ENCODE measurements at regions not wholly inside any gene's neighbourhood (a gene's known extent, or its start where the extent isn't known, plus 50 kb on each side); places are given as distances from the start of the nearest gene placed in this dataset.
"Not testable (repeated sequence)": the region's sequence is repeated elsewhere in the genome, so short reads cannot be mapped to it uniquely, and the experiment has no call there.

DNA sequence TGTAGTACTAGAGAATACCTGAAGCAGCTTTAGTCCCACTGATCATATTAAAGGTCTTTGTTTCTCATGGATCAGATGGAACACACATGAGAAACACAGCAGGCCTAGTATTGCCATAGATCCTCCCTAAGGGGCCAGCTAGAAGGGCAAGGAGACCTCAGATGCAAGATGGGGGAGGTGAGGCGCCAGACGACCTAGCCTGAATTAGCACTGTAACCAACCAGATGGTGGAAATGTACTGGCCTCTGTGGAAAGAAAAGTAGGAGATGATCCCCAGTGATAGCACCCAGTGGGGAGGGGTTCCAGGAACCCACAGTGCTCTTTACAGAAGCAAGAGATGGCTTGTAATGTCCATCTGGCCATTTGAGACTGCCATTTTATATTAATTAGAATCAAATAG is 138.2 kb upstream of the ZNF385D start:
- DNase-seq (ENCODE audit: low read depth, low spot score): no peak
- in situ Hi-C loops (cut with HindIII; ENCODE audit: low pct_unique_long_range_greater_than_20kb, low sequenced_read_pairs): no loop called here

DNA sequence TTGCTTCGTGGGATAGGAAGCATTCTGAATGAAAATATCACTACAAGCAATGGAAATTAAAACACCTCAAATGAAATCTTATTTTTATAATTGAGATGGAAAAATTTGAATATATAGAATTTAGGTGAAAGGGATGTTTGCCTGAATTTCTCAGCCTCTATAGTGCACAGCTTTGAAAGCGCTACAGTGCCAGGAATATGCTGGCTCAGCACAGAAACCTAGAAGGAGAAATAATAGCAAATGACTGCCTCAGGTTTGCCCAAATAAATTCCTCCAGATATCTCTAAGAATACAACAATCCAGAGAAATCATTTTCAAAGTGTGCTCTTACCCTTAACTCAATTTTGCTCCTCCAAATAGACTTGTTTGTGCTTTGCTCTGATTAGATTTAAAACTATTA is 141.1 kb upstream of the ZNF385D start:
- in situ Hi-C loops (cut with HindIII; ENCODE audit: low pct_unique_long_range_greater_than_20kb, low sequenced_read_pairs): no loop called here
- DNase-seq (ENCODE audit: low read depth, low spot score): no peak

DNA sequence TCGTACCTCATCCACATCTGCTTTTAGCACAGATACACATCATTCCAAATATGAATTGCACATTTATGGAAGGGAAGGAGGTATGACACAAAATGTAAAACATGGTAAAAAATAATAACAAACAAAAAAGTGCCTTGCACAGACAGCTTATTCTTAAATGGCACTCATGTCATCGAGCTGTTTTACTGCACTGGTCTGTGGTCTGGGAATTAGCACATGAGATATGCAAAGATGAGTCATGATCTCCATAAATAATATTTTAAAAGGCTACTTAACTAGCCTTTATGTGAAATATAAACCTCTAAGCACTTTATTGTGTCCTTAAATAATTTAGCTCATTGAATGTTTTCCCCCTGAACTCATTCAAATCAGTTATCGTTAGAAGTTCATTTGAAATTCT is 142.2 kb upstream of the ZNF385D start:
- in situ Hi-C loops (cut with HindIII; ENCODE audit: low pct_unique_long_range_greater_than_20kb, low sequenced_read_pairs): no loop called here
- peak; percentile 6 for DNase-seq (ENCODE audit: low read depth, low spot score)

DNA sequence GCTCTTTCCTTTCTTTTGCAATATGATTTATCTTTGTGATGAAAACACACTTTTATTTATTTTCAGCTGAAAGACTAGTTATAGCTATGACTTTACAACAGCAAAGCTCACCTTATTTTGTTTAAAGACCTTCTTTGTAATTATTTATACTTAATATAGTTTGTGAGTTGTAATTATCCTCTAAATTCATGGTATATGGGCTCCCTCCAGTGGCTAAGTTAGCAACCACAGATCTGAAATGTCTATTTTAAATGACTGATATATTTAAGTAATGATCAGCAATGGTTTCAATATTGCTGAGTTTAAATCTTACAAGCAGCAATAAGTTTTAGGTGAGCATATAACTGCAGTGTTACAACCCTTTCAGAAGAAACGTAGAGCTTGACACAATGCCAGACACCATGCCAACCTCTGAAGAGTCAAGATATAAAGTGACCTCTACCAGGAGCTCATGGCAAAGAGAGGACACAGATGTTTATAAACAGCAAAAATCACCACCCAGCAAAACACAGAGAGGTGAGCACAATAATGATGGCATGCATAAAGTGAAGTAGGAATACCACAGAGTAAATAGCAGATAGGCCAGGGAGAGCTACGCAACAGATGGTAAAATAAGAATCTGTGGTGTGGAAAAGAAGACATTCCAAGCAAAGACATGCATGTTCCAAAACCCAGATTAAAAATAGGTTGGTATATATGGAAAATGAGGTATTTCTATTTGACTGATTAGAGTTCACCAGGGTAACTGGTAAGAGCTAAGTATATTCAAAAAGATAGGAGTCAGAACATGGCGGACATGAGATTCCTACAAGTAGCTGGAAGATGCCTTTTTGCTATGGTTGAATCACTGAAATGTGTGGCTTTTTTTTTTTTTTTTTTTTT is 143.7 kb upstream of the ZNF385D start:
- in situ Hi-C loops (cut with HindIII; ENCODE audit: low pct_unique_long_range_greater_than_20kb, low sequenced_read_pairs): no loop called here
- peak; percentile 40 for DNase-seq (ENCODE audit: low read depth, low spot score)

DNA sequence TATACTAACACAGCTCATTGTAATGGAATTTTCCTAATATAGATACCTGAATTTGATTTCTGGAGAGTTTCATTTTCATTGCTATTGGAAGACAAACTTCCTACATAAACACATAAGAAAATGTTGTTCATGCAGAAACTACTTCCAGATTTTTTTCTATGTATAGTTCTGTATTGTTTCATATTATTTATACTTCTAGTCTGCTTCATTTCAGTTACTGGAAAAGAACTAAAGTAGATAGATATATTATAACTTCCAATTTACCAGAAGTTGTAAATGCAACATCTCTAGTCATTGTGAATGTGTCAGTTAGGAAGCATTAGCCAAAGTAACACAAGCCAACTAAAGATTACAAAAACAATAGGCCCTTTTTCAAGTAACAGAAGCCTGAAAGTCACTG is 147.3 kb upstream of the ZNF385D start:
- in situ Hi-C loops (cut with HindIII; ENCODE audit: low pct_unique_long_range_greater_than_20kb, low sequenced_read_pairs): no loop called here
- no peak for DNase-seq (ENCODE audit: low read depth, low spot score)

DNA sequence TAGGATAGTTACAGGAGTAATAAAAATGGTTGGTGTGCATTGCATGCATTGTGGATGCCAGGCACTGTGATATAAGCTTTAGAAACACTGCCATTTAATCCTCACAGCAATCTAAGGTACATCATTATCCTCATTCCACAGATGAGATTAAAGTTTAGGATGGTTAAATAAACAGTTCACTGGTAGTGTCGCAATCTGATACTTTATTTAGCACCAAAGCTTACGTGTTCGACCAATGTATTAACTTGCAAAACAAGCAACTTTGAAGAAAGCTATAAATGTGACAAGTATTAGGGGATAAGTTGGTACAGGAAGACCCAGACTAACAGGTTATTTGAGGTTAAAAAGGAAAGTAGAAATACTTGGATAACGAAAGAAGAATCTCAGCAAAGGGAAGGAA is 150.5 kb upstream of the ZNF385D start:
- DNase-seq (ENCODE audit: low read depth, low spot score): no peak
- in situ Hi-C loops (cut with HindIII; ENCODE audit: low pct_unique_long_range_greater_than_20kb, low sequenced_read_pairs): no loop called here

DNA sequence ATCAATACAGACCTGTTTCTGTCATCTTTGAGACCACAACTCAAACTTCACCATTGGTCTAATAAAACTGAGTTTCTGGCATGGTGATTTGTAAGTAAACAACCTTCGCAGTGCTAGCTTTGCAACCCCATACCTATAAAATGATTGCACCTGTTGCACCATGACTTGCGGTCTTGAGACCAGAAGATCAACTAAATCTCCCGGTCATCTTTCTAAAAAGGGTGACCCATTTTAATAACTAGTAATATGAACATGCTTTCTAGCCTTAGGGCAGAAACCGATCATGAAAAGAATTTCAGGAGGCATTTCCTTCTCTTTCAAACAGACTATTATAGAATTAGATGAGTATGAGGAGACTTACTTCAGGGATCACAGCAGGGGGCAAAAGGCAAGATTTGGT is 151.9 kb upstream of the ZNF385D start:
- no peak for DNase-seq (ENCODE audit: low read depth, low spot score)
- in situ Hi-C loops (cut with HindIII; ENCODE audit: low pct_unique_long_range_greater_than_20kb, low sequenced_read_pairs): no loop called here

DNA sequence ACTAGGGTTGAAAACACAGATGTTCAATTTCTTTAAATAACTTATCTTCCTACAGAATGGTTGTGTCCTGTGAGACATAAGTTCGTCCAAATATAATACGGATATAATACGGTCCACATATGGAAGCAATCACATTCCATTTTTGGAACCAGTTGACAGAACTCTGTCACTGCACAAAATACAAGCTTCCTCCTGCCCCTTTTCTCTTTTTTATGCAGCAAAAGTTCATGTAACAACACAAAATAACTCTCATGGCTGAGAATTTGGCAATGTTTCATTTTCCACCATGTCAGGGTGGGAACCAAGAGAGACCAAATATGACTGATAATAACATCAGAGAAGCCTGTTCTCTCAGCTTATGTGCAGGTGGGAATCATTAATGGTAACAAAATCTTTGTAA is 158.1 kb upstream of the ZNF385D start:
- in situ Hi-C loops (cut with HindIII; ENCODE audit: low pct_unique_long_range_greater_than_20kb, low sequenced_read_pairs): no loop called here
- DNase-seq (ENCODE audit: low read depth, low spot score): no peak

DNA sequence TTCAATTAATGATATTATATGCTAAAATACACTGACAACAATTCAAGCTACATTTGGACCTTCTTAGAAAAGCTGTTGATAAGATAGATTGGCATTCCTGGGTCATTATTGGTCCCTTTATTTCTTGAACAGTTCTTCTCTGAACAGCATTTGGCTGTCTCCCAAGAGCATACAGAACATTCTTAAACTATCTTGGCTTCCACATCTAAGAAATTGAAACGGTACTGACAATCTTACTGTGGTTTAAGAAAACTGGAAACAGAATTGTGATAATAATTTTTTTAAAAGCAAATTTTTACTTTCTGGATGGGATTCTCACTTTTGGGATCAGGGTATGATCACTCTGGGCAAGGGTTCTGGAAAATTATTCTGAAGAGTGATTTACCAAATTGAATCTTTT is 161.7 kb upstream of the ZNF385D start:
- no peak for DNase-seq (ENCODE audit: low read depth, low spot score)
- in situ Hi-C loops (cut with HindIII; ENCODE audit: low pct_unique_long_range_greater_than_20kb, low sequenced_read_pairs): no loop called here

DNA sequence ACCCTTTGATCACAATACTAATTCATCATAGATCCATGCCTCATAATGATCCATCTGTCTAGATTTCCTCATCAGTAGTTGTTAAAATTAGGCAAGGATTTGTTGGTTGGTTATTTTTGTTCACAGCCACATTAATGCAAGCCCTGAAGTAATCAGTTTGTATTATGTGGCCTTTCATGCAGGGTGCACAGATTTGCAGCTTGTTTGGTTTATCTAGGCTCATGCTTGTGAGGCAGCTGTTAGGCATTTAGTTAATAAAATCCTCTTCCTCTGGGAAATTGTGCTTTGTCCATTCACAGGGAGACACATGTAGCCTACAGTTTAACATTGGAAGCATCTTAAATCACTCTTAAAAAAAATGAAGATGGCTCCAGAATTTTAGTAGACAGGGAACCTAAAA is 162.8 kb upstream of the ZNF385D start:
- in situ Hi-C loops (cut with HindIII; ENCODE audit: low pct_unique_long_range_greater_than_20kb, low sequenced_read_pairs): no loop called here
- DNase-seq (ENCODE audit: low read depth, low spot score): no peak

DNA sequence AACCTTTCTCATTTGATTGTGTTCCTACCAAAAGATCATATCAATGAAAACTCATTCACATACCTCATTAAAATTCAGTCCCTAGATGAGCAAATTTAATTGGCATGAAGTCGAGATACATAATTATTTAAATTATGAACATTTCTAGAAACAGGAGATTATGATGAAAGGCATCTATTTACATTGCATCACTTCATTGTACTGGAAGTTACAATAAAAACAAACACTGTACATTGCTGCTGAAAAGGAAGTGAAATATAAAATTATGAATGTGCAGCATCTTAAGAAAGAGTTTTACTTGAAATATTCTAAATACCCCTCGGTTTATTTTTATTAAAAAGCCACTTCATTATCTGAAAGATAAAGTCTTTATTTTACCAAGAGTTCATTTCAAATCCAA is 163.4 kb upstream of the ZNF385D start:
- in situ Hi-C loops (cut with HindIII; ENCODE audit: low pct_unique_long_range_greater_than_20kb, low sequenced_read_pairs): no loop called here
- DNase-seq (ENCODE audit: low read depth, low spot score): no peak

DNA sequence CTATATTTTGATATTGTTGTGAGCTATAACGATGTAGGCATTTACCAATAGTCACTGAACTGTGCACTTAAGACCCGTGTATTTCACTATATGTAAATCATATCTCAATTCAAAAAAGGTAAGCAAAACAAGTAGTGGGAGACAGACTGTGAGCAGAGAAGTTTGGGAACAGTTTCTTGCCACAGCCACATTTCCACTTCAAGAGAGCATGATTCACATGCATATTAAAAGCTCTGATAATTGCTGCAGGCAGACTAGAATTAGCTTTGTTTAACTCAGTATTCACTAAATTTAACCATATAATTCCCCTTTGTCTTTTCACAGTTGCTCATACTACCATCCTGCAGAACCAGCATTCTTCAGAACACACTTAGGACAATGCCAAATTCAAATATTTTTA is 168.4 kb upstream of the ZNF385D start:
- in situ Hi-C loops (cut with HindIII; ENCODE audit: low pct_unique_long_range_greater_than_20kb, low sequenced_read_pairs): no loop called here
- DNase-seq (ENCODE audit: low read depth, low spot score): no peak

DNA sequence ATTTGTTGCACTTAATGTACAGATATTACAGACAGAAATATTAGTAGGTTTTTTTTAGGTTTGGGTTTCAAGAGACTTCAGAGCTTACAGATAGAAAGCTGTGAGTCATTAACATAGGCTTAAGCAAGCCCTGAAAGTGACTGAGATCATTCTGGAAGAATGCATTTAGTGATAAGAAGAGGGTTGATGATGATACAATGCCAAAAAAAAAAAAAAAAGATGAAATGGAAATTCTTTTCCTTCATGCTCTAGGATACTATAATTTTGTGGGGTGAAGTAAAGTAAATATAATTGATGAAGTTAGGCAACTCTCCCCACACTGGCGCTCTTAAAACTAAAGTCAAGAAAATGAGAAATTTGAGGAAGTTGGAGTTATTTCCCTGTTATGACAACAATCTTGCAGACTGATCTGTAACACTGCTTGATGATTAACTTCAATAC is 169.4 kb upstream of the ZNF385D start:
- DNase-seq (ENCODE audit: low read depth, low spot score): no peak
- in situ Hi-C loops (cut with HindIII; ENCODE audit: low pct_unique_long_range_greater_than_20kb, low sequenced_read_pairs): no loop called here

DNA sequence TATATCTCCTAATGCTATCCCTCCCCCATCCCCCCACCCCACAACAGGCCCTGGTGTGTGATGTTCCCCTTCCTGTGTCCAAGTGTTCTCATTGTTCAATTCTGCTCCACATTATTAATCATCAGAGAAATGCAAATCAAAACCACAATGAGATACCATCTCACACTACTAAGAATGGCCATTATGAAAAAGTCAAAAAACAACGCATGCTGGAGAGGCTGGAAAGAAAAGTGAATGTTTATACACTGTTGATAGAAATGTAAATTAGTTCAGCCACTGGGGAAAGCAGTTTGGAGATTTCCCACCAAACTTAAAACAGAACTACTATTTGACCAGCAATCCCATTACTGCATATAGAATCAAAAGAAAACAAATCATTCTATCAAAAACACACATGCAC is 172.1 kb upstream of the ZNF385D start:
- in situ Hi-C loops (cut with HindIII; ENCODE audit: low pct_unique_long_range_greater_than_20kb, low sequenced_read_pairs); DNase-seq (ENCODE audit: low read depth, low spot score): not testable (repeated sequence)

DNA sequence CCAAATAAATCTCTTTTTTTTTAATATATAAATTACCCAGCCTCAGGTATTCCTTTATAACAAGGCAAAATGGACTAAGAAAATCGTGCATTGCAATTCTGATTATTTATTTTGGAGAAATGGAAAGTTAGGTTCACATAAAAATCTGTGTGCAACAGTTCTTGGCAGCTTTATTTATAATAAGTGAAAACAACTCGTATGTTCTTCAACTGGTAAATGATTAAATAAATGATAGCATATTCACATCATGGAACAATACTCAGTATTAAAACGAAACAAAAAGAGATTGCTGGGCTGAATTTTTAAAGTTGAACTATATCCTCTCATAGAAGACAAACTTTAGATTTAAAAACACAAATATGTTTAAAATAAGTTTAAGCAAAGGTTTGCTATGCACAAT is 176.3 kb upstream of the ZNF385D start:
- in situ Hi-C loops (cut with HindIII; ENCODE audit: low pct_unique_long_range_greater_than_20kb, low sequenced_read_pairs): no loop called here
- DNase-seq (ENCODE audit: low read depth, low spot score): no peak

DNA sequence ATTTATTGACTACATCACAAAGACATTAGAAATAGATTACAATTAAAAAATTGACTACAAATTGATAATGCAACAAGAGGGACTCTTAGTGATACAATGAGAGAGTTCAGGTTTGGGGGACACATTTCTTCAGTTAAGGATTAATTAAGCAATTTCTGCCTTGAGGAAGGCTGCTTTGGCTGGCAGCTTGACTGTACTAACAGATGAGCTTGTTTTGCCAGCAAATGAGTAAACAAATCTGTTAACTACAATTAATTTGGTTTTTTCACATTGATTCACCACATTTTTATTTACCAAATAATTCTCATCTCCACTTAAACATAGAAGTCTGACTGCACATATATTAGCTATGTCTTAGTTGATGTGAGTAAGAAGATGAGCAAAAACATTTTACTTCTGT is 183.6 kb upstream of the ZNF385D start:
- in situ Hi-C loops (cut with HindIII; ENCODE audit: low pct_unique_long_range_greater_than_20kb, low sequenced_read_pairs): no loop called here
- no peak for DNase-seq (ENCODE audit: low read depth, low spot score)

DNA sequence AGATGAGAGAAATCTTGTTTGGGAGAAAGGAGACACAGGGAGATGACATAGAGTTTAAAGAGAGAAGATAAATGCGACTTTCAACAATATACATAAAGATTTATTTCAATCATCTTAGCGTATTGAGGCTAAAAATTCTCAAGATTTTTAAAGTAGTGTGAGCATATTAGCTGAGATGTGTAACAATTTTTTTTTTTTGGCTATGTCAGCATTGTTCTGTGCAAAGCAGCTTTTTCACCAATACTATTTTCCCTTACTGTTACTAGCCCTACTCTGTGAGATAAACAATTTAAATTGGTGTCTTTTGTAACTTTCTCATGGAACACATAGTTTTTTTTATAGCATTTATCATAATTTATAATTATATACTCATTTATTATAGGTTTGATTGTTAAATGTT is 185.2 kb upstream of the ZNF385D start:
- in situ Hi-C loops (cut with HindIII; ENCODE audit: low pct_unique_long_range_greater_than_20kb, low sequenced_read_pairs): no loop called here
- DNase-seq (ENCODE audit: low read depth, low spot score): no peak

DNA sequence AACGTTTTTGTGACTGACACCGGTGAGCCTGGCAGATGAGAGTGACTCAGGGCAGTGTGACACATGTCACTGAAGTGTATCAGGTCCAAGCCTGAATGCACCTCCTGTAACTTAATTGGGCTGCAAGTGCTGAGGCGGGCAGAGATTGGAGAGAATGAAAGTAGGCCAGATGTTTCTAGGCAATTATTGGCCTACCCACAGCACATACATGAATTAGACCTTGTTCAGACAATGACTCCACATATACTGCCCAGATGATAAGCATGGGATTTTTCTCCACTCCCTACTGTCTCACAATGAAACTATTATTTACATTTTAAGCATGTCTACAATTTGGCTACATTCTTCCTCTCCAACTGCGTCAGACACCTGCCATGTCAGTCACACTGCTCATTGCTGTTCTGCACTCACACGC is 187.3 kb upstream of the ZNF385D start:
- DNase-seq (ENCODE audit: low read depth, low spot score): peak; percentile 55
- in situ Hi-C loops (cut with HindIII; ENCODE audit: low pct_unique_long_range_greater_than_20kb, low sequenced_read_pairs): no loop called here

DNA sequence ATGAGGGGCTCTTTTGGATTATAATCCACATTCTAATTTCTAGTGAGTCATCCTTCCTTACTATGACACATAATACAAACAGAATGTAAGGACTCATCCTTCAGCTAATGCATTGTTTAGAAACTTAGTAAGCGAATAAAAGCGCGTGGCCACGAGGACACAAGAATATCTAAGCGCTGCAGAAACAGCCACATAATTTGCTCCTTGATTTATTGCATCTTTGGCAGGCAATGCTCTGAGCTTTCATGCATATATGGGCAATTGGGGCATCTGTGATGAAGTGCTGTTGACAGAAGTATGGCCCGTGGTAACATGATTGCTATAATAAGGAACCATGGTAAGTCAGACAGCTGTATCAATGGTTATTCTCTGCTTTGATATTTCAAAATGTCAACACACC is 191.3 kb upstream of the ZNF385D start:
- in situ Hi-C loops (cut with HindIII; ENCODE audit: low pct_unique_long_range_greater_than_20kb, low sequenced_read_pairs): no loop called here
- no peak for DNase-seq (ENCODE audit: low read depth, low spot score)

DNA sequence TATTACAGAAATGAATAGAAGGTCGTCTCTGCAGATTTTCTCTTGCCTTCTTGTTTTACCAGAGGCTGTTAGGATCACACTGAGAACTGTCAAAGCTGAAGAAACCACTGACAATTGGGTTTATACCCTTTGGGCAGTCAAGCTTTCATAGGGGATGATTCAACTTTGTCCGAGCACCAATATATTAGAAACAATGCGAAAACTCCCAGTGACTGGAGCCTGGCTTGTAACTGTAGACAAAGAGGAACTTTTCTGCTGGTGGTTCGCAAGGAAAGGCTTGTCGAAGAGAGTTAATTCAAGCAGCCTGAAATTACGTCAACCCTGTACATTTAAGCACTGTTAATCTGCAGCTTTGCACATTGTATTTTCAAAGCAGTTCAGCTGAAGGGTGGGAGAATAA is 193.2 kb upstream of the ZNF385D start:
- peak; percentile 69 for DNase-seq (ENCODE audit: low read depth, low spot score)
- in situ Hi-C loops (cut with HindIII; ENCODE audit: low pct_unique_long_range_greater_than_20kb, low sequenced_read_pairs): no loop called here

Data from SK-MEL-5 (cell line).